ENCODE measurements at regions not wholly inside any gene's neighbourhood (a gene's known extent, or its start where the extent isn't known, plus 50 kb on each side); places are given as distances from the start of the nearest gene placed in this dataset.
A peak's percentile ranks its signal among the peaks of the same experiment; 100 is the strongest.

- no peaks in the 10 kb centered on the region for H3K4me1 ChIP-seq
- H3K4me3 ChIP-seq: no peak overlapping the region
- DNase-seq: no peak
- H3K27me3 ChIP-seq: no peaks in the 10 kb centered on the region
- intact Hi-C loops (cut with DNase I; ENCODE audit: low total_unique reads): no loop called here
- H3K9me3 ChIP-seq: peaks cover 0 to 6% (median 0%) of the 10 kb centered on the region in 4 donors
- TF ChIP-seq CTCF (IDR thresholded peaks at IDR 0.05) (no peak), POLR2AphosphoS5 (IDR thresholded peaks at IDR 0.05) (no peak)
- H3K27ac ChIP-seq: no peak overlapping the region
- H3K36me3 ChIP-seq: no peaks in the 10 kb centered on the region
- WGBS, 5 donors: 91 to 96% (median 94%) methylated on average over 2 of the region's 2 CpGs
Measured at GRCh38 chr6:15941168-15941567, 187.7 kb upstream of the MYLIP start.

GRCh38 chr6:15938107-15938506 lies 190.8 kb upstream of the MYLIP start:
- intact Hi-C loops (cut with DNase I; ENCODE audit: low total_unique reads): no loop called here
- TF ChIP-seq EP300 (IDR thresholded peaks at IDR 0.05) (no peak), POLR2AphosphoS5 (IDR thresholded peaks at IDR 0.05) (no peak), POLR2A (IDR thresholded peaks at IDR 0.05) (no peak), CTCF (IDR thresholded peaks at IDR 0.05) (no peak)
- DNase-seq: no peak
- Histone ChIP-seq H3K36me3 (no peaks in the 10 kb centered on the region), H3K27ac (no peak overlapping the region), H3K9me3 (peaks cover 0 to 6% (median 0%) of the 10 kb centered on the region in 4 donors), H3K4me3 (no peak overlapping the region), H3K27me3 (no peaks in the 10 kb centered on the region), H3K4me1 (no peaks in the 10 kb centered on the region)
- WGBS, 5 donors: 87 to 91% (median 88%) methylated on average over 3 of the region's 3 CpGs

GRCh38 chr6:15937602-15938001 lies 191.3 kb upstream of the MYLIP start:
- intact Hi-C loops (cut with DNase I; ENCODE audit: low total_unique reads): no loop called here
- TF ChIP-seq EP300 (IDR thresholded peaks at IDR 0.05) (no peak), POLR2A (IDR thresholded peaks at IDR 0.05) (no peak), POLR2AphosphoS5 (IDR thresholded peaks at IDR 0.05) (no peak), CTCF (IDR thresholded peaks at IDR 0.05) (no peak)
- DNase-seq: no peak
- Histone ChIP-seq H3K27ac (no peak overlapping the region), H3K27me3 (no peaks in the 10 kb centered on the region), H3K36me3 (no peaks in the 10 kb centered on the region), H3K9me3 (peaks cover 0 to 6% (median 0%) of the 10 kb centered on the region in 4 donors), H3K4me3 (no peak overlapping the region), H3K4me1 (no peaks in the 10 kb centered on the region)
- 91 to 96% (median 95%) methylated on average over 3 of the region's 3 CpGs for WGBS, 5 donors

DNA sequence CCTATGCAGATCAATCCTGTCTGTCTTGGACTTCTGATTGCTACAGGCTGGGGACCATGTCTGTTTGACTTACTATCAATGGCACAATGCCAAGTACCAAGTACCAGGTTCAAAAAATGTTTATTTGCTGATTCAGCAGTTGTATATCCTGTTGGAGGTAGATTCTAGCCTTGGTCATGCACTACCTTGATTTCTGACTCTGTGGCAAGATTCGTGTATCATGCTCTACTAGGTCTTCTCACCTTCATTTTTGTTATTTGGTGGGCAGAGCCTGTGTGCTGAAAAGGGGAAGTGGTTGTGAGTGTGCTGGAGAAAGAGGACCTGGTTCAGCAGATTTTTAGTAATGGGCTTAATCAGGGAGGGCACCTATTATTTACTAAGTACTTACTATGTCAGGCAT lies 192.4 kb upstream of the MYLIP start:
- H3K4me1 ChIP-seq: no peaks in the 10 kb centered on the region
- H3K36me3 ChIP-seq: no peaks in the 10 kb centered on the region
- peak in 1 of 2 donors; percentile 12 for DNase-seq
- no peaks in the 10 kb centered on the region for H3K27me3 ChIP-seq
- intact Hi-C loops (cut with DNase I; ENCODE audit: low total_unique reads): no loop called here
- WGBS, 5 donors: 30 to 59% (median 37%) methylated on average over 1 of the region's 1 CpG
- no peak overlapping the region for H3K27ac ChIP-seq
- peaks cover 0 to 16% (median 5%) of the 10 kb centered on the region in 4 donors for H3K9me3 ChIP-seq
- no peak overlapping the region for H3K4me3 ChIP-seq
- no peak for TF ChIP-seq EP300 (IDR thresholded peaks at IDR 0.05)
- TF ChIP-seq POLR2A (IDR thresholded peaks at IDR 0.05): no peak
- TF ChIP-seq POLR2AphosphoS5 (IDR thresholded peaks at IDR 0.05): no peak
- TF ChIP-seq CTCF (IDR thresholded peaks at IDR 0.05): no peak

All from stomach (tissue), 8 donors.